GM21786 (cell line): ENCODE measurements at regions not wholly inside any gene's neighbourhood (a gene's known extent, or its start where the extent isn't known, plus 50 kb on each side); places are given as distances from the start of the nearest gene placed in this dataset.
"Not testable (repeated sequence)": the region's sequence is repeated elsewhere in the genome, so short reads cannot be mapped to it uniquely, and the experiment has no call there.

Experiments
- ATAC-seq: cut with Tn5 transposase; IDR thresholded peaks from one replicate; pipeline ENCODE4 v1.9.1; 2021; ENCODE audit not compliant: unreplicated experiment

- ATAC-seq = no peak
These were observed 350.3 kb downstream of the SHANK2 start for GRCh38 chr11:70901951-70902521.

GRCh38 chr11:70903229-70903628, 349.1 kb downstream of the SHANK2 start:
- not testable (repeated sequence) for ATAC-seq

DNA sequence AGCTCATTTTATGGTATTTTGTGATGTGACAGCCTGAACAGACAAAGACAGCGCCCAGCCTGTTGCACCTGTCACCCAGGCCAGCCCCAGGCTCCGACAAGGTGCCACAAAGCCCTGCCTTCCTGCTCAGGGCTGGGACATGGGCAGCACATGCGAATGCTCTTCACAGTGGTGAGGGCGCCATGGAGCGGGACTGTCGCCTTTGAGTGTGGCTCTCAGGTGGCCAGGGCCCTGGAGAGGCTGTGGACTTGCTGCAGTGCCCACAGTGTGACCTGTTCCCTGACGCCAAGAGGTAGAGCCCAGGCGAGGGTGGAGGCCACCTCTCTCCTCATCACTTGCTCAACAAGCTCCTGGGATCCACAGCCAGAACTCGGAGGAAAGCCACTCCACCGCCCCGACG, 346.3 kb downstream of the SHANK2 start:
- no peak for ATAC-seq

GRCh38 chr11:70908223-70908622, 344.2 kb downstream of the SHANK2 start:
- ATAC-seq = no peak

GRCh38 chr11:70910835-70911234, 341.5 kb downstream of the SHANK2 start:
- no peak for ATAC-seq

- ATAC-seq = no peak
These were observed 340.0 kb downstream of the SHANK2 start for GRCh38 chr11:70912226-70912840.

- ATAC-seq = no peak
These were observed 338.6 kb downstream of the SHANK2 start for GRCh38 chr11:70913715-70914231.

GRCh38 chr11:70914496-70914895, 337.9 kb downstream of the SHANK2 start:
- no peak for ATAC-seq

GRCh38 chr11:70915158-70915985, 337.0 kb downstream of the SHANK2 start:
- no peak for ATAC-seq

DNA sequence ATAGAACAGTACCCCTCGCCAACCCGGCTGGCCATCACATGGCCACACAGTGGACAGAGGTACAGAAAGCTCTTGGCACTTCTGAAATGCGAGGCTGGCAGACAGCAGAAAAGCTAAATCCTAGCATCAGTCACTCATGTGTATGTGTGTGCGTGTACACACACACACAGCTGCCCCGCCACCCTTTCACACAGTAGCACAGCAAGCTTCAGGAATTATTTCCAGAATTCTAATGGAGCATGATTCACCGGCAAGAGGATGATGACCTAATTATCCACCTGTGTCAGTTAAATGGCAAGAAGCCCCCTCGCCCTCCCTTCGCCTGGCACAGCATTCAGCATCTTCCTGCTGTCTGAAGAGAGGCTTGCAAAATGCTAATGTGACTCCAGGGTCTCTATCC, 336.0 kb downstream of the SHANK2 start:
- ATAC-seq = no peak

GRCh38 chr11:70918242-70918641, 334.1 kb downstream of the SHANK2 start:
- ATAC-seq = no peak

DNA sequence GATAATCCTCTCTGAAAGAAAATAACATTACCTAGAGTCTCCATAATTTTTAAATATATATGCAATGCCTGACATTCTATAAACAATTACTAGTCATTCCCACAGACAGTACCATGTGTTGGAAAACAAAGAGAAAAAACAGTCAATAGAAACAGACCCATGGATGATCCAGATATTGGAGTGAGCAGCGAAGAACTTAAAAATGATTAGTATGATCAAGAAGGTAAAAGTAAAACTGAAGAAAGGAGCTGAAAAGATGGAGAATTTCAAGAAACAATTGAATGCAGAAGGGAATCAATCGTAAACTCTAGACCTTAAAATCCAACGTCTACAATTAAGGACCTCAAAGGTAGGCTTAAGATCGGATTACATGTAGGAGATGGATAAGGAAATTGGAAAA, 330.6 kb downstream of the SHANK2 start:
- no peak for ATAC-seq

GRCh38 chr11:70924108-70924507, 328.3 kb downstream of the SHANK2 start:
- ATAC-seq = no peak

DNA sequence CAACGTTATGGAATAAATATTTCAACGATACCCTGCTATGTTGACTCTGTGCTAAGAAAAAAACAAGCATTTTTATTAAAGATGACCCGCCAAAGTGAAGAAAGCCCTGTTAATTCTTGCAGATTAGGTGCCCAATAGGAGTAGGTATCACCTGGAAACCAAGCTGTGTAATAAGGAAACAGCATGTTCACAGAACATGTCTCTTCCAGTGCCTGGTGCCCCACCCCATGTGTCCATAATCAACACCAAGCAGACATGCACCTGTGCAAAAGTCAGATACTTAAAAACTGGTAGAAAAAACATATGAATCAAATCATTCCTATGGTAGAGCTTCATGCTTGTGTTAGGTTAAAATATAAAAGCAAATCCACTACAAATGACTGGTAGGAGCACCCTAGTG, 327.1 kb downstream of the SHANK2 start:
- no peak for ATAC-seq

- ATAC-seq = no peak
These were observed 325.7 kb downstream of the SHANK2 start for GRCh38 chr11:70926543-70927201.

GRCh38 chr11:70928854-70929598, 323.4 kb downstream of the SHANK2 start:
- no peak for ATAC-seq

DNA sequence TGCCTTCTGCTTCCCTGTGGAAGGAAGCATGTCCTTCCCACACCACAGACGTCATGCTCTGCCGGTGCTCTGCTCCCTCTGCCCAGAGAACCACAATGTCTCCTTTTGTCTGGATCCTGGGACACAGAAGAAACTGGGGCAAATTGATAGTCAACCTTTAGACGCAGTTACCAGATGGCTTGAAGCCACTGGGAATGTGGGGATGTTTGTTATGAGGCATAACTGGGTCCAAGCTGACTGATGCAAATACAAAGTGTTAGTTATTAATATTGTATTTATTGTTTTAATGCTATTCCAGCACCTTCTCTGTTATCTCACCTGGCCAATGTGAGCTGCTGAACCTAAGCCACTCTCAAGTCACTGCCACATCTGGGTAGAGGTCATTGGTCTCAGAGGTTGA, 322.2 kb downstream of the SHANK2 start:
- no peak for ATAC-seq

GRCh38 chr11:70931430-70931829, 320.9 kb downstream of the SHANK2 start:
- ATAC-seq = no peak

DNA sequence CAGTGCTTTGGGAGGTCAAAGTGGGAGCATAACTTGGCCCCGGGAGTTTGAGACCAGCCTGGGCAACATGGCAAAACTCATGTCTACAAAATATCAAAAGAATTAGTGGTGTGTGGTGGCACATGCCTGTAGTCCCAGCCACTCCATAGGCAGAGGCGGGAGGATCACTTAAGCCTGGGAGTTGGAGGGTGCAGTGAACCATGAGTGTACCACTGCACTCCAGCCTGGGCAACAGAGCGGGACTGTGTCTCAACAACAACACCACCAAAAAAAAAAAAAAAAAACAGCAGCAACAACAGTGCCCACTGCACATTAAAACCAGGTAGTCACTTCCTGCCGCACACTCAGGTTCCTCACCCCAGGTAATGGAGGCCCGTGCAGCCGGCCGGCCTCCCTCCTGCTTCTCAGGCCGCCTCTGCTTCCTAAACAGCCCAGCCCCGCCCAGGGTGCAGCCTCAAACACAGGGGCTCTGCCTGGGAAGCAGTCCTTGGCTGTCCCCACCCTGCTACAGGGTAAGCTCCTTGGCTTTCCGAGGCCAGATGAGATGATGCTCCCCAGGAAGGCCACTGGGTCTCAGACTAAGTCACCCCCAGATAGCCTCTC, 318.3 kb downstream of the SHANK2 start:
- ATAC-seq = no peak

DNA sequence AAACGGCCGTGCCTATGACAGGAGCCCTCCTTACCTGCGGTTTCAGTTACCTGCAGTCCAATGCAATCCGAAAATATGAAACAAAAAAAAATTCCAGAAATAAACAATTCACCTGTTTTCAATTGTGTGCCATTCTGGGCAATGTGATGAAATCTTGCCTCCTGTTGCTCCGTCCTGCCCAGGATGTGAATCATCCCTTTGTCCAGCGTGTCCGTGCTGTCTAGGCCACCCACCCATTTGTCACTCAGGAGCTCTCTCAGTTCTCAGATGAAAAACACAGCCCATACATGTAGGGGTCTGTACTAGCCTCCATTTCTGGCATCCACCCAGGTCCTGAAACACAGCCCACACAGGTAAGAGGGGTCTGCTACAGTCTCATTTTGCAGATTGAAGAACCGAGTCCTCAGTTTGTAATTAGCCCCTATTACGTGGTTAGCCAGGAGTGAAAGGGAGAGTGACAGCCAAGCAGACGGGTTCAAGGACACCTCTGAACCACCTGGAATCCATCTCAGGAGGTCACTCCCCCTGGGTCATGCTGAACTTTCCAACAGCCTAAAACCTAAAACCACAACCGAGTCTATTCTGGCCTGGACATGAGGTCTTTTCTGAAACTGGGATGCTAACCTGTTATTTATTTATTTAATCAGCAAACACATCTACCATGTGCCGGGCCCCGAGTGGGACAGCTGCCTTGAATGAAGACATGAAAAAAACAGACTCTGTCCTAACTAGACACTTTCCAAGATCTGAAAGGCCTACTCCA, 317.2 kb downstream of the SHANK2 start:
- no peak for ATAC-seq
